Peyer's patch (tissue), 4 donors: ENCODE measurements at regions not wholly inside any gene's neighbourhood (a gene's known extent, or its start where the extent isn't known, plus 50 kb on each side); places are given as distances from the start of the nearest gene placed in this dataset.

Source experiments
- DNase-seq, 3 donors: peaks; one replicate each; pipeline ENCODE4 v3.0.0-alpha.2; 2017 to 2019
- H3K27ac ChIP-seq, 4 donors: fragments of 200-600 bp; sonication (generic); one replicate each; pipeline ENCODE4 v1.5.1; 2016 to 2019
- H3K27me3 ChIP-seq, 2 donors: fragments of 200-600 bp; sonication (generic); one replicate each; pipeline ENCODE4 v1.5.1; 2019
- H3K36me3 ChIP-seq, 3 donors: fragments of 200-600 bp; sonication (generic); one replicate each; pipeline ENCODE4 v1.5.1; 2016 to 2019
- H3K4me1 ChIP-seq, 4 donors: fragments of 200-600 bp; sonication (generic); one replicate each; pipeline ENCODE4 v1.5.1; 2016 to 2019
- H3K4me3 ChIP-seq, 4 donors: fragments of 200-600 bp; sonication (generic); 1 replicate in 3 of 4; 2 replicates in 1 of 4; pipeline ENCODE4 v1.5.1; 2016 to 2019; ENCODE audit warnings: mild to moderate bottlenecking in 1 of 4
- H3K9me3 ChIP-seq, 4 donors: fragments of 200-600 bp; sonication (generic); one replicate each; pipeline ENCODE4 v1.5.1; 2016 to 2019; ENCODE audit warnings: mild to moderate bottlenecking in 1 of 4
- POLR2A ChIP-seq, 2 donors: fragments of 450-650 bp; IDR thresholded peaks; one replicate each; pipeline ENCODE4 v1.5.1; 2017; ENCODE audit warnings: antibody characterized with exemption in 2 of 2, mild to moderate bottlenecking in 2 of 2, moderate library complexity in 2 of 2
- TF ChIP-seq, protein P1 (sequence below), 6 experiments: fragments of 450-650 bp in 4 of 6; fragments of 200-600 bp in 2 of 6; sonication (generic) in 1 of 6; IDR thresholded peaks; one replicate each; pipeline ENCODE4 v1.5.1; 2017 to 2019; ENCODE audit warnings: antibody characterized with exemption in 6 of 6, mild to moderate bottlenecking in 3 of 6, moderate library complexity in 1 of 6

DNA sequence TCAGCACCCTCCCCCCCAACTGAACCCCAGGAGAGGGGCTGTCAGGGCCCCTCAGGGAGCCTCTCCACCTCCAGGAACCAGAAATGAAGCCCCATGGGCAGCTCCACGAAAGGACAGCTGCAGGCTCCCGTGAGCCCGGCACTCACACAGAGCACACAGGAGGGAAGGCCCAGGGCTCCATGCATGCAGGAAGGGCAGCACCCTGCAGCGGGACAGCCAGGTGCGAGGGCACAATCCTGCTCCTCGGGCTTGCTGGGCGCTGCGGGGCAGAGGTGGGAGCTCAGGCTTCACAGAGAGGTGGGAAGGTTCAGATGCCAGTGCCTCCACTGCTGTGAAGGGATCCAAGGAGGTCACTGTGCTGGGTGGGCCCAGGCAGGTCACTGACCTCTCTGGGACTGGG lies 90.0 kb downstream of the HMX1 start:
- no peaks in the 10 kb centered on the region for H3K36me3 ChIP-seq
- no peak overlapping the region for H3K27ac ChIP-seq
- no peaks in the 10 kb centered on the region for H3K9me3 ChIP-seq
- TF ChIP-seq, protein P1, sequence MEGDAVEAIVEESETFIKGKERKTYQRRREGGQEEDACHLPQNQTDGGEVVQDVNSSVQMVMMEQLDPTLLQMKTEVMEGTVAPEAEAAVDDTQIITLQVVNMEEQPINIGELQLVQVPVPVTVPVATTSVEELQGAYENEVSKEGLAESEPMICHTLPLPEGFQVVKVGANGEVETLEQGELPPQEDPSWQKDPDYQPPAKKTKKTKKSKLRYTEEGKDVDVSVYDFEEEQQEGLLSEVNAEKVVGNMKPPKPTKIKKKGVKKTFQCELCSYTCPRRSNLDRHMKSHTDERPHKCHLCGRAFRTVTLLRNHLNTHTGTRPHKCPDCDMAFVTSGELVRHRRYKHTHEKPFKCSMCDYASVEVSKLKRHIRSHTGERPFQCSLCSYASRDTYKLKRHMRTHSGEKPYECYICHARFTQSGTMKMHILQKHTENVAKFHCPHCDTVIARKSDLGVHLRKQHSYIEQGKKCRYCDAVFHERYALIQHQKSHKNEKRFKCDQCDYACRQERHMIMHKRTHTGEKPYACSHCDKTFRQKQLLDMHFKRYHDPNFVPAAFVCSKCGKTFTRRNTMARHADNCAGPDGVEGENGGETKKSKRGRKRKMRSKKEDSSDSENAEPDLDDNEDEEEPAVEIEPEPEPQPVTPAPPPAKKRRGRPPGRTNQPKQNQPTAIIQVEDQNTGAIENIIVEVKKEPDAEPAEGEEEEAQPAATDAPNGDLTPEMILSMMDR (IDR thresholded peaks at IDR 0.05) = no peak
- no peak for DNase-seq
- H3K4me1 ChIP-seq = no peaks in the 10 kb centered on the region
- no peaks in the 10 kb centered on the region for H3K27me3 ChIP-seq
- no peak overlapping the region for H3K4me3 ChIP-seq

DNA sequence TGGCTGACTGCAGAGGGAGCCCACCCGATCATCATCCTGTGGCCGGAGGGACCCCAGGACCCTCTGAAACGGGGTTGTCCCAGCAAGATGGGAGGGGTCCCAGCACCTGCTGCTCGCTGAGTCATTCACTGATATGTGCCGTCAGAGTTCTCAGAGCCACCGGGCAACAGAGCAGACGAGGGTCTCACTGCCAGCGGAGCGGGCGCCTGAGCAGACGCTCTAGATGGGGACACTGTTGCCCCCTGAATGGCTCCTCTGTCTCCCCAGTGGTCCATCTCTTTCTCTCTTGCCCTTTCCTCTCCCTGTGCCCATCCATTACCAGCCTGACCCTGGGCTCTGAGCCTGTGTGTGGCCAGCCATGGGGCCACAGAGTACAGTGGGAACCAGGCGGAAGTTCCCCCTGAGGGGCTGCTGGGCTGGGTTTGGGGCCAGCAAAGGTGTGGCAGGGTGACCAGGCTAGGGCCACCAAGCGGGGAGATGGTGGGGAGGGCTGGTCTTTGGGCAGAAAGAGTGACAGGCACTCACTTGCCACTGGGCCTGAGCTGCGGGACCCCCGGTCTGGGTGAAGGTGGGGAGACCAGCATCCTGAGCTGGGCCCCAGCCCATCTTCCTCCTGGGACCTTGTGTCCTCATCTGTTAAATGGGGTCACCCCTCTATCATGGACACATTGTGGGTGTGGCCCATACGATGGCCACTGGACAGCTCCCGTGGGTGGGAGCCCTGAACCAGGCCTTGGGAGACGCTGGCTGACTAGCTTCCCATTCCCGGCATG lies 90.9 kb downstream of the HMX1 start:
- Histone ChIP-seq H3K27ac (no peak overlapping the region), H3K4me1 (no peaks in the 10 kb centered on the region), H3K9me3 (no peaks in the 10 kb centered on the region), H3K27me3 (no peaks in the 10 kb centered on the region), H3K36me3 (no peaks in the 10 kb centered on the region), H3K4me3 (no peak overlapping the region)
- TF ChIP-seq, protein P1 (IDR thresholded peaks at IDR 0.05) = no peak
- no peak for TF ChIP-seq POLR2A (IDR thresholded peaks at IDR 0.05)
- DNase-seq = no peak

DNA sequence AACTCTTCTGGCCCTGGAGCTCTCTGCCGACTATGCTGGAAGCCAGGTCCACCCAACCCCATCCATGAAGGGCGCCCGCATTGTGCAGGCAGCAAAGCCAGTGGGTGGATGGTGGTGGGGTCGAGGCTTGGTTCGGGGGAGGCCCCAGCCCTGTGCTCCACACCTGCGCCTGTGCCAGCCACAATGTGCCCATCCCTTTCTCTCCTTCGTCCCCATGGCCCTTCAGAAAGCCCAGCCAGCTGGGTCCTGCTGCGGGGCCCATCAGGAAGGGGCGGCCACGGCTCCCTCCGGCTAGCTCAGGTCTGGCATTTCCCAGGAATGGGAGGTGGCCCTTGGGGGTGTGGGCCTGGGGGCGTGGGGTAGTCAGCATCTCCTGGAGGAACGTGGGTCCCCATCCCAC lies 91.6 kb downstream of the HMX1 start:
- Histone ChIP-seq H3K36me3 (no peaks in the 10 kb centered on the region), H3K27me3 (no peaks in the 10 kb centered on the region), H3K4me3 (no peak overlapping the region), H3K4me1 (no peaks in the 10 kb centered on the region), H3K27ac (no peak overlapping the region), H3K9me3 (no peaks in the 10 kb centered on the region)
- DNase-seq = no peak
- no peak for TF ChIP-seq POLR2A (IDR thresholded peaks at IDR 0.05)
- TF ChIP-seq, protein P1 (IDR thresholded peaks at IDR 0.05) = no peak

DNA sequence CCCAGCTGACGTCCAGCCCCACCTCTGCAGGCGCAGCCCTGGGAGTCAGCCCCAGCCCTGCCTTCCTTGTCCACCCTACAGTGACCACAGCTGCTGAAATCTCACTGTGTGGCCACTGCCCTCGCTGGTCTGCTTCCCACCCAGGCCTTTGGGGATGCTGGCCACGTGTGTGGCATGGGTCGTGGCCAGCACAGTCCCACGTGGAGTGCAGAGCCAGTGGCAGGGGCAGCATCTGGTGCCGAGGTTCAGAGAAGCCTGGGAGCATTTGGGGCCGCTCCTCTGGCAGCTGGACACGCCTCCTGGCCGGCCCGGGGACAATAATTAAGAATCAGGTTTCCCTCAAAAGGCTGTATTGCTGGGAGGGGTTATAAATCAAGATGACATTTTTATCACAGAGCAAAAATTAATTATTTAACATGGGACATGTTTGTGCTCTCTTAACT lies 92.1 kb downstream of the HMX1 start:
- no peaks in the 10 kb centered on the region for H3K9me3 ChIP-seq
- H3K27ac ChIP-seq = no peak overlapping the region
- no peak overlapping the region for H3K4me3 ChIP-seq
- H3K27me3 ChIP-seq = no peaks in the 10 kb centered on the region
- no peak for DNase-seq
- TF ChIP-seq POLR2A (IDR thresholded peaks at IDR 0.05) = no peak
- TF ChIP-seq, protein P1 (IDR thresholded peaks at IDR 0.05) = no peak
- no peaks in the 10 kb centered on the region for H3K36me3 ChIP-seq
- H3K4me1 ChIP-seq = no peaks in the 10 kb centered on the region

DNA sequence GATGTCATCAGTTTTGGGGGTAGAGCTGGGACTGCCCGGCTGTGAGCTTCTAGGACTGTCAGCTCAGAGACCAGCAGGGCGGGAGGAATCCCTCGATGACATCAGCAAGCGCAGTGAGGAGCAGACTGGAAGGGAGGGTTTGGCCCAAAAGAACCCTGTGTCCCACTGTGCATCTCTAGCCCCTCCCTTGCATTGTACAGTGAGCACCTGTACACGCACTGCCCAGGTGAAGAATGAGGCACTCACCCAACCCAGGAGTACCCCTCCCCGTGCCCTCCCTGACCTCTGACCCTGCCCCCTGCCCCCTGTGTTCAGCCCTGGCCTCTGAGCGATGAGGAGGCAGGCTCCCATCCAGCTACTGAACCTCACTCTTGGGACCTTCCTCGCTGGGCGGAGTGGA lies 92.9 kb downstream of the HMX1 start:
- no peak for DNase-seq
- Histone ChIP-seq H3K36me3 (no peaks in the 10 kb centered on the region), H3K4me1 (no peaks in the 10 kb centered on the region), H3K4me3 (no peak overlapping the region), H3K27ac (no peak overlapping the region), H3K27me3 (no peaks in the 10 kb centered on the region), H3K9me3 (no peaks in the 10 kb centered on the region)
- TF ChIP-seq, protein P1 (IDR thresholded peaks at IDR 0.05) = no peak
- TF ChIP-seq POLR2A (IDR thresholded peaks at IDR 0.05) = no peak
